Epithelial cell of esophagus (primary cell): ENCODE measurements at regions not wholly inside any gene's neighbourhood (a gene's known extent, or its start where the extent isn't known, plus 50 kb on each side); places are given as distances from the start of the nearest gene placed in this dataset.

Experiments used
- DNase-seq: peaks from one replicate; pipeline ENCODE4 v3.0.0; 2010; ENCODE audit warnings: low read depth
- H3K4me3 ChIP-seq: 2 replicates; pipeline ENCODE4 v1.5.1; 2011; ENCODE audit warnings: mild to moderate bottlenecking, low read length, control low read depth
- CTCF ChIP-seq: IDR thresholded peaks from 2 replicates; pipeline ENCODE4 v1.5.1; 2011; ENCODE audit warnings: low read depth, mild to moderate bottlenecking, low read length, control low read depth, inconsistent platforms; ENCODE audit not compliant: insufficient read depth; ENCODE audit errors: missing control alignments

GRCh38 chr5:110900829-110901228 is 162.0 kb downstream of the SLC25A46 start:
- H3K4me3 ChIP-seq, result no peak overlapping the region
- no peak for TF ChIP-seq CTCF
- DNase-seq, result peak; percentile 86

GRCh38 chr5:110903966-110904365 is 165.2 kb downstream of the SLC25A46 start:
- H3K4me3 ChIP-seq, result no peak overlapping the region
- TF ChIP-seq CTCF, result no peak
- no peak for DNase-seq

GRCh38 chr5:110908848-110909247 is 162.7 kb upstream of the TSLP start:
- no peak for DNase-seq
- H3K4me3 ChIP-seq, result no peak overlapping the region
- no peak for TF ChIP-seq CTCF

- no peak for DNase-seq
- no peak overlapping the region for H3K4me3 ChIP-seq
- no peak for TF ChIP-seq CTCF
Observed at GRCh38 chr5:110909415-110909814, 162.1 kb upstream of the TSLP start.

- no peak for TF ChIP-seq CTCF
- no peak overlapping the region for H3K4me3 ChIP-seq
- no peak for DNase-seq
Observed at GRCh38 chr5:110909950-110910349, 161.6 kb upstream of the TSLP start.

- no peak overlapping the region for H3K4me3 ChIP-seq
- no peak for TF ChIP-seq CTCF
- no peak for DNase-seq
Observed at GRCh38 chr5:110913221-110913620, 158.3 kb upstream of the TSLP start.

- TF ChIP-seq CTCF, result no peak
- peak; percentile 80 for DNase-seq
Observed at GRCh38 chr5:110916381-110917049, 155.0 kb upstream of the TSLP start.

More at GRCh38 chr5:110916381-110917049, 155.0 kb upstream of the TSLP start:
- no peak overlapping the region for H3K4me3 ChIP-seq
